ENCODE measurements at regions not wholly inside any gene's neighbourhood (a gene's known extent, or its start where the extent isn't known, plus 50 kb on each side); places are given as distances from the start of the nearest gene placed in this dataset.

- Histone ChIP-seq H3K4me1 (ENCODE audit: insufficient read depth, low read length, poor library complexity, severe bottlenecking) (no peaks in the 10 kb centered on the region), H2AFZ (ENCODE audit: low read length) (no peak overlapping the region), H3K4me2 (ENCODE audit: low read depth, low read length, poor library complexity, severe bottlenecking) (no peak overlapping the region), H3K9ac (ENCODE audit: low read depth, low read length, poor library complexity, severe bottlenecking) (no peak overlapping the region), H3F3A (ENCODE audit: low read depth) (no peaks in the 10 kb centered on the region), H3K27me3 (ENCODE audit: insufficient read depth, low read length, poor library complexity, severe bottlenecking) (no peaks in the 10 kb centered on the region), H3K9me2 (replicated peaks; ENCODE audit: low read depth, low read length) (no peaks in the 10 kb centered on the region), H3K79me2 (ENCODE audit: insufficient read depth, low read length) (no peaks in the 10 kb centered on the region), H3K4me3 (ENCODE audit: low read length, poor library complexity, severe bottlenecking) (no peak overlapping the region), H4K20me1 (ENCODE audit: insufficient read depth, low read length, poor library complexity, severe bottlenecking) (no peaks in the 10 kb centered on the region), H3K9me3 (ENCODE audit: insufficient read depth, low read depth, low read length) (no peaks in the 10 kb centered on the region), H3K36me3 (ENCODE audit: insufficient read depth, low read length) (no peaks in the 10 kb centered on the region)
- TF ChIP-seq CTCF (conservative IDR thresholded peaks at IDR 0.05; ENCODE audit: low read length), result no peak
- TF ChIP-seq EZH2phosphoT487 (IDR thresholded peaks at IDR 0.05; ENCODE audit: borderline replicate concordance), result no peak
These were observed 161.9 kb downstream of the WSCD1 start for GRCh38 chr17:6231886-6232731.

- H3K9me3 ChIP-seq (ENCODE audit: insufficient read depth, low read depth, low read length), result no peaks in the 10 kb centered on the region
- H2AFZ ChIP-seq (ENCODE audit: low read length), result no peak overlapping the region
- no peaks in the 10 kb centered on the region for H3K79me2 ChIP-seq (ENCODE audit: insufficient read depth, low read length)
- H3K9ac ChIP-seq (ENCODE audit: low read depth, low read length, poor library complexity, severe bottlenecking), result no peak overlapping the region
- no peaks in the 10 kb centered on the region for H3K36me3 ChIP-seq (ENCODE audit: insufficient read depth, low read length)
- no peaks in the 10 kb centered on the region for H3K9me2 ChIP-seq (replicated peaks; ENCODE audit: low read depth, low read length)
- no peak overlapping the region for H3K4me2 ChIP-seq (ENCODE audit: low read depth, low read length, poor library complexity, severe bottlenecking)
- H3K27me3 ChIP-seq (ENCODE audit: insufficient read depth, low read length, poor library complexity, severe bottlenecking), result no peaks in the 10 kb centered on the region
- TF ChIP-seq CTCF (conservative IDR thresholded peaks at IDR 0.05; ENCODE audit: low read length) (no peak), EZH2phosphoT487 (IDR thresholded peaks at IDR 0.05; ENCODE audit: borderline replicate concordance) (no peak)
- no peaks in the 10 kb centered on the region for H3K4me1 ChIP-seq (ENCODE audit: insufficient read depth, low read length, poor library complexity, severe bottlenecking)
- H4K20me1 ChIP-seq (ENCODE audit: insufficient read depth, low read length, poor library complexity, severe bottlenecking), result no peaks in the 10 kb centered on the region
- H3K4me3 ChIP-seq (ENCODE audit: low read length, poor library complexity, severe bottlenecking), result no peak overlapping the region
- no peaks in the 10 kb centered on the region for H3F3A ChIP-seq (ENCODE audit: low read depth)
These were observed 161.3 kb downstream of the WSCD1 start for GRCh38 chr17:6231465-6231864.

- Histone ChIP-seq H3K9ac (ENCODE audit: low read depth, low read length, poor library complexity, severe bottlenecking) (no peak overlapping the region), H3K27me3 (ENCODE audit: insufficient read depth, low read length, poor library complexity, severe bottlenecking) (no peaks in the 10 kb centered on the region), H3F3A (ENCODE audit: low read depth) (no peaks in the 10 kb centered on the region), H3K9me2 (replicated peaks; ENCODE audit: low read depth, low read length) (no peaks in the 10 kb centered on the region), H3K79me2 (ENCODE audit: insufficient read depth, low read length) (no peaks in the 10 kb centered on the region), H3K4me1 (ENCODE audit: insufficient read depth, low read length, poor library complexity, severe bottlenecking) (no peaks in the 10 kb centered on the region), H3K36me3 (ENCODE audit: insufficient read depth, low read length) (no peaks in the 10 kb centered on the region), H3K4me3 (ENCODE audit: low read length, poor library complexity, severe bottlenecking) (no peak overlapping the region), H4K20me1 (ENCODE audit: insufficient read depth, low read length, poor library complexity, severe bottlenecking) (no peaks in the 10 kb centered on the region), H3K9me3 (ENCODE audit: insufficient read depth, low read depth, low read length) (no peaks in the 10 kb centered on the region), H2AFZ (ENCODE audit: low read length) (no peak overlapping the region), H3K4me2 (ENCODE audit: low read depth, low read length, poor library complexity, severe bottlenecking) (no peak overlapping the region)
- TF ChIP-seq CTCF (conservative IDR thresholded peaks at IDR 0.05; ENCODE audit: low read length), result no peak
- no peak for TF ChIP-seq EZH2phosphoT487 (IDR thresholded peaks at IDR 0.05; ENCODE audit: borderline replicate concordance)
These were observed 148.2 kb downstream of the WSCD1 start for GRCh38 chr17:6218333-6218732.
